ENCODE measurements at regions not wholly inside any gene's neighbourhood (a gene's known extent, or its start where the extent isn't known, plus 50 kb on each side); places are given as distances from the start of the nearest gene placed in this dataset.

DNA sequence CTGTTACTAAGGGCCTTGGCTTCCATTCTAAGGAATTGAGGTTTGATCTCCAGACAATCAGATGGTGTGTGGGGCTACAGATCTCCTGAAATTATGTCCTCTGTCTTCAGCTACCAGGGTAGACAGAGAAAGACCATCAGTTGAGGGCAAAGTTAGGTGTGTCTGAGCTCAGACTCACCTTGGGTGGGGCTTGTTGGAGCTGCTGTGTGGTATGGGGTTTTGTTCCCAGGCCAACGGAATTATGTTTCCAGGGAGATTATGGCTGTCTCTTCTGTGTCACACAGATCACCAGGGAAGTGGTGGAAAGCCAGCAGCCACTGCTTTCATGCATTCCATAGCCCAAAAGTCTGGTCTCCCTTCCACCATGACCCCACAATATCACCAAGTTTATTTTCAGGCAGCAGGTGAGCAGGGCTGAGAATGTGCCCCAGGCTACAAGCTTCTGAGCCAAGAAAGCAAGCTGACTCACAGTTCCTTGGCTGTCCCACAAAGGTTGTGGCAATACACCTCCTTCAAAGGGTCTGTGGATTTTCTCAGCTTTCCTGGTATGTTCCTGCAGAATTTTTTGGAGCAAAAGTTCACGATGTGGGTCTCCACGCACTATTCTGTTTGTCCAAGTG, 714.9 kb downstream of the LUZP2 start:
- TF ChIP-seq, protein P1, sequence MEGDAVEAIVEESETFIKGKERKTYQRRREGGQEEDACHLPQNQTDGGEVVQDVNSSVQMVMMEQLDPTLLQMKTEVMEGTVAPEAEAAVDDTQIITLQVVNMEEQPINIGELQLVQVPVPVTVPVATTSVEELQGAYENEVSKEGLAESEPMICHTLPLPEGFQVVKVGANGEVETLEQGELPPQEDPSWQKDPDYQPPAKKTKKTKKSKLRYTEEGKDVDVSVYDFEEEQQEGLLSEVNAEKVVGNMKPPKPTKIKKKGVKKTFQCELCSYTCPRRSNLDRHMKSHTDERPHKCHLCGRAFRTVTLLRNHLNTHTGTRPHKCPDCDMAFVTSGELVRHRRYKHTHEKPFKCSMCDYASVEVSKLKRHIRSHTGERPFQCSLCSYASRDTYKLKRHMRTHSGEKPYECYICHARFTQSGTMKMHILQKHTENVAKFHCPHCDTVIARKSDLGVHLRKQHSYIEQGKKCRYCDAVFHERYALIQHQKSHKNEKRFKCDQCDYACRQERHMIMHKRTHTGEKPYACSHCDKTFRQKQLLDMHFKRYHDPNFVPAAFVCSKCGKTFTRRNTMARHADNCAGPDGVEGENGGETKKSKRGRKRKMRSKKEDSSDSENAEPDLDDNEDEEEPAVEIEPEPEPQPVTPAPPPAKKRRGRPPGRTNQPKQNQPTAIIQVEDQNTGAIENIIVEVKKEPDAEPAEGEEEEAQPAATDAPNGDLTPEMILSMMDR (IDR thresholded peaks at IDR 0.05) = no peak

DNA sequence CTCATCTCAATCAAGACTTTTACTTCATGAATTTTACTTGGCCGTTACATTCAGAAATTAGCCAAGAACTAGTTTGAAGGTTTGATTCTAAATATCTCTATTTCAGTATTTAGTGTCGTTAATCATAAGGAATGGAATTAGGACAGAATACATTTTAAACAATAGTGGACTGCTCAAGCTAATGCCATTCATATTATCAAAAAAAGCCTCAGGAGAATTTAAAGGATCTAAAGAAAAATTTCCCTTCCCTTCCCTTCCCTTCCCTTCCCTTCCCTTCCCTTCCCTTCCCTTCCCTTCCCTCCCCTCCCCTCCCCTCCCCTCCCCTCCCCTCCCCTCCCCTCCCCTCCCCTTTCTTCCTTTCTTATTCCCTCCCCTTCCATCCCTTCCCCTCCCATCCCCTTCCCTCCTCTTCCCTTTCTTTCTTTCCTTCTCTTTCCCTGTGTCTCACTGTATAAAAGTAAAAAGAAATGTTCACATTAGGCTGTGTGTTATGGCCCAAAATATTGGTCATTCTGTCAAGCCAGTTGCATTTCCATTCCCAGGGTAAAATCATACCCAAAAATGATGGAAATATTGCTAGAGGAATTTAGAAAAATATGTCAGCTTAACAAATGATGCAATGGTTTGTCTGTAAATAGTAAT, 717.8 kb downstream of the LUZP2 start:
- TF ChIP-seq, protein P1 (IDR thresholded peaks at IDR 0.05) = no peak

DNA sequence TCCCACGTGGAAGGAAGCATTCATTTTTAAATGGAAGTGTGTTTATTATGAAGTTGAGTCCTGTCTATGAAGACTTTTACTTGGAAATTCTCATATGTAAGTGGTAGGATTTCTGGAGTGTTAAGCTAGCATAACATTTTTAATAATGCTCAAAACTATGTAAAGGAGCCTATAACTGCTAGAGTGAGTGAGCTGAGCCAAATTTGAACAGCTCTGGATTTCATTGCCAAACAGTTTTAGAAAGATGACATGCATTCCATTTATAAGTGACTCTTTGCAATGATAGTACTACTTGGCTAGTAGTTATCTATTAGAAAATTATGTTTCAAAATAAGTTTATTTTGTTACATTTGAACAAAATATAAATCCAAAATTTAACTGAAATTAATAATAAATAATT, 721.2 kb downstream of the LUZP2 start:
- TF ChIP-seq, protein P1 (IDR thresholded peaks at IDR 0.05) = no peak

GRCh38 chr11:25225078-25225477, 728.2 kb downstream of the LUZP2 start:
- TF ChIP-seq, protein P1 (IDR thresholded peaks at IDR 0.05) = no peak

- TF ChIP-seq, protein P1 (IDR thresholded peaks at IDR 0.05) = no peak
These were observed 746.1 kb downstream of the LUZP2 start for GRCh38 chr11:25242928-25243327.

- TF ChIP-seq, protein P1 (IDR thresholded peaks at IDR 0.05) = no peak
These were observed 747.3 kb downstream of the LUZP2 start for GRCh38 chr11:25244126-25244525.

- TF ChIP-seq, protein P1 (IDR thresholded peaks at IDR 0.05) = no peak
These were observed 750.5 kb downstream of the LUZP2 start for GRCh38 chr11:25247336-25247735.
